ENCODE measurements at regions not wholly inside any gene's neighbourhood (a gene's known extent, or its start where the extent isn't known, plus 50 kb on each side); places are given as distances from the start of the nearest gene placed in this dataset.

DNA sequence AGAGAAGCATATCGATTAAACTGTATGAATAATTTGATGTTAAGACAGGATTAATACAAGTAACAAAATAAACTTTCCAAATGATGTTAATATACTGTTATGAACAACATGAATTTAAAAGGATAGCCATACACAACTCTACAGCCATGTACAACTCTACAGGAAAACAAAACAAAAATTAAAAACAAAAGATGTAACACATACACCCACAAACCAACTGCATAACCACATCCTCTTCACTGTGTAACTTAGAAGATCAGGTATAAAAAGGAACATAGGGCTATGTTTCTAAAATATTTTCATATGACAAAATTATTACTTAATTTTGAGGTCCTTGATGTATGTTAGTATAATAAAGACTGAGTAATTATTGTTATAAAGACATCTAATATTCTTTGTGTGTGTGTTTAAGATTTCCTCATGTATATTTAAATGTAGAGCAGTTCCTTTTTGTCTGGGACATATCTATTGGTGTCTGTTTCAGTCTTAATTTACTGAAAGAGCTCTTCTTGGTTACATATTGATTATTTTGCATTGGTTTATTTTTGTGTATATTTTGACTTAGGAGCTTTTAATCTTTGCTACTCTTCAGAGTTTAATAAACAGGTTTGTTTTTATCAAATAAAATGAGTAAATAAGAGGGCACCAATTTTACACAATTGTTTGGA lies 966.8 kb upstream of the CTNND2 start:
- H3K27me3 Mint-ChIP-seq (ENCODE audit: low read depth) = no peaks in the 10 kb centered on the region
- TF ChIP-seq ZNF396 (CRISPR knock-in tag; IDR thresholded peaks at IDR 0.05; ENCODE audit: borderline replicate concordance) (no peak), ERG (CRISPR knock-in tag; IDR thresholded peaks at IDR 0.05) (no peak), CREM (CRISPR knock-in tag; IDR thresholded peaks at IDR 0.05) (no peak), ESRRA (CRISPR knock-in tag; IDR thresholded peaks at IDR 0.05; ENCODE audit: borderline replicate concordance) (no peak), TCF7 (CRISPR knock-in tag; IDR thresholded peaks at IDR 0.05; ENCODE audit: low read depth) (no peak), KAT7 (CRISPR knock-in tag; IDR thresholded peaks at IDR 0.05; ENCODE audit: borderline replicate concordance) (no peak), ATF3 (CRISPR knock-in tag; conservative IDR thresholded peaks at IDR 0.05) (no peak), ZNF671 (CRISPR knock-in tag; IDR thresholded peaks at IDR 0.05) (no peak), IRF2 (CRISPR knock-in tag; IDR thresholded peaks at IDR 0.05; ENCODE audit: borderline replicate concordance, low read depth) (no peak), NFYB (CRISPR knock-in tag; conservative IDR thresholded peaks at IDR 0.05; ENCODE audit: low read depth) (no peak)
- TF ChIP-seq, protein P1, sequence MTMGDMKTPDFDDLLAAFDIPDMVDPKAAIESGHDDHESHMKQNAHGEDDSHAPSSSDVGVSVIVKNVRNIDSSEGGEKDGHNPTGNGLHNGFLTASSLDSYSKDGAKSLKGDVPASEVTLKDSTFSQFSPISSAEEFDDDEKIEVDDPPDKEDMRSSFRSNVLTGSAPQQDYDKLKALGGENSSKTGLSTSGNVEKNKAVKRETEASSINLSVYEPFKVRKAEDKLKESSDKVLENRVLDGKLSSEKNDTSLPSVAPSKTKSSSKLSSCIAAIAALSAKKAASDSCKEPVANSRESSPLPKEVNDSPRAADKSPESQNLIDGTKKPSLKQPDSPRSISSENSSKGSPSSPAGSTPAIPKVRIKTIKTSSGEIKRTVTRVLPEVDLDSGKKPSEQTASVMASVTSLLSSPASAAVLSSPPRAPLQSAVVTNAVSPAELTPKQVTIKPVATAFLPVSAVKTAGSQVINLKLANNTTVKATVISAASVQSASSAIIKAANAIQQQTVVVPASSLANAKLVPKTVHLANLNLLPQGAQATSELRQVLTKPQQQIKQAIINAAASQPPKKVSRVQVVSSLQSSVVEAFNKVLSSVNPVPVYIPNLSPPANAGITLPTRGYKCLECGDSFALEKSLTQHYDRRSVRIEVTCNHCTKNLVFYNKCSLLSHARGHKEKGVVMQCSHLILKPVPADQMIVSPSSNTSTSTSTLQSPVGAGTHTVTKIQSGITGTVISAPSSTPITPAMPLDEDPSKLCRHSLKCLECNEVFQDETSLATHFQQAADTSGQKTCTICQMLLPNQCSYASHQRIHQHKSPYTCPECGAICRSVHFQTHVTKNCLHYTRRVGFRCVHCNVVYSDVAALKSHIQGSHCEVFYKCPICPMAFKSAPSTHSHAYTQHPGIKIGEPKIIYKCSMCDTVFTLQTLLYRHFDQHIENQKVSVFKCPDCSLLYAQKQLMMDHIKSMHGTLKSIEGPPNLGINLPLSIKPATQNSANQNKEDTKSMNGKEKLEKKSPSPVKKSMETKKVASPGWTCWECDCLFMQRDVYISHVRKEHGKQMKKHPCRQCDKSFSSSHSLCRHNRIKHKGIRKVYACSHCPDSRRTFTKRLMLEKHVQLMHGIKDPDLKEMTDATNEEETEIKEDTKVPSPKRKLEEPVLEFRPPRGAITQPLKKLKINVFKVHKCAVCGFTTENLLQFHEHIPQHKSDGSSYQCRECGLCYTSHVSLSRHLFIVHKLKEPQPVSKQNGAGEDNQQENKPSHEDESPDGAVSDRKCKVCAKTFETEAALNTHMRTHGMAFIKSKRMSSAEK (CRISPR knock-in tag; IDR thresholded peaks at IDR 0.05; ENCODE audit: borderline replicate concordance) = no peak
- TF ChIP-seq, protein P2, sequence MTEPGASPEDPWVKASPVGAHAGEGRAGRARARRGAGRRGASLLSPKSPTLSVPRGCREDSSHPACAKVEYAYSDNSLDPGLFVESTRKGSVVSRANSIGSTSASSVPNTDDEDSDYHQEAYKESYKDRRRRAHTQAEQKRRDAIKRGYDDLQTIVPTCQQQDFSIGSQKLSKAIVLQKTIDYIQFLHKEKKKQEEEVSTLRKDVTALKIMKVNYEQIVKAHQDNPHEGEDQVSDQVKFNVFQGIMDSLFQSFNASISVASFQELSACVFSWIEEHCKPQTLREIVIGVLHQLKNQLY (CRISPR knock-in tag; IDR thresholded peaks at IDR 0.05) = no peak
- TF ChIP-seq, protein P3, sequence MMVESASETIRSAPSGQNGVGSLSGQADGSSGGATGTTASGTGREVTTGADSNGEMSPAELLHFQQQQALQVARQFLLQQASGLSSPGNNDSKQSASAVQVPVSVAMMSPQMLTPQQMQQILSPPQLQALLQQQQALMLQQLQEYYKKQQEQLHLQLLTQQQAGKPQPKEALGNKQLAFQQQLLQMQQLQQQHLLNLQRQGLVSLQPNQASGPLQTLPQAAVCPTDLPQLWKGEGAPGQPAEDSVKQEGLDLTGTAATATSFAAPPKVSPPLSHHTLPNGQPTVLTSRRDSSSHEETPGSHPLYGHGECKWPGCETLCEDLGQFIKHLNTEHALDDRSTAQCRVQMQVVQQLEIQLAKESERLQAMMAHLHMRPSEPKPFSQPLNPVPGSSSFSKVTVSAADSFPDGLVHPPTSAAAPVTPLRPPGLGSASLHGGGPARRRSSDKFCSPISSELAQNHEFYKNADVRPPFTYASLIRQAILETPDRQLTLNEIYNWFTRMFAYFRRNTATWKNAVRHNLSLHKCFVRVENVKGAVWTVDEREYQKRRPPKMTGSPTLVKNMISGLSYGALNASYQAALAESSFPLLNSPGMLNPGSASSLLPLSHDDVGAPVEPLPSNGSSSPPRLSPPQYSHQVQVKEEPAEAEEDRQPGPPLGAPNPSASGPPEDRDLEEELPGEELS (CRISPR knock-in tag; IDR thresholded peaks at IDR 0.05) = no peak
- TF ChIP-seq, protein P4, sequence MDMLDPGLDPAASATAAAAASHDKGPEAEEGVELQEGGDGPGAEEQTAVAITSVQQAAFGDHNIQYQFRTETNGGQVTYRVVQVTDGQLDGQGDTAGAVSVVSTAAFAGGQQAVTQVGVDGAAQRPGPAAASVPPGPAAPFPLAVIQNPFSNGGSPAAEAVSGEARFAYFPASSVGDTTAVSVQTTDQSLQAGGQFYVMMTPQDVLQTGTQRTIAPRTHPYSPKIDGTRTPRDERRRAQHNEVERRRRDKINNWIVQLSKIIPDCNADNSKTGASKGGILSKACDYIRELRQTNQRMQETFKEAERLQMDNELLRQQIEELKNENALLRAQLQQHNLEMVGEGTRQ (CRISPR knock-in tag; IDR thresholded peaks at IDR 0.05) = no peak

DNA sequence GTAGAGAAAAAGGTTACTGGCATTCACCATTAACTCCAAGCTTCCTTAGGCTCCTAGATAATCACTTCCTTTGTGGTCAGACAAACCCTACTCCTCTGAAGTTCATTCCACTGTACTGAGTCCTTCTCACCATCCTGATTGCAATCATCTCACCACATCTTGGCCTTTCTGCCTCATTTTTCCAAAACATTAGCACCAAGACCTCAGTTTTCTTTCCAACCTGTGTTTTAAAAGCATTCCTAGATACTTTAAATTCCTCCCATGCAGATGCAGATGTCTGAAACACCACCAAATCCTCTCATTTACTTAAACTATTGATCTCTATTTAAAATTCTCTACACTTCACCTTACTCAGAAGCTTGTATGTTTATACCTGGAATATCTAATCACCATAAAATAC lies 961.3 kb upstream of the CTNND2 start:
- H3K4me3 Mint-ChIP-seq = no peak overlapping the region
- no peaks in the 10 kb centered on the region for H3K36me3 Mint-ChIP-seq
- DNase-seq (ENCODE audit: low spot score) = no peak
- ChIA-PET CTCF (no interaction called here), POLR2A (interaction anchor here (0.5 kb wide), 1 partner anchor 769 kb away, joined by 5 read pairs; no protein-coding TSS in a partner anchor)
- ATAC-seq = peak; percentile 69
- H3K9me3 Mint-ChIP-seq = no peaks in the 10 kb centered on the region
- peaks cover 19% of the 10 kb centered on the region for H3K4me1 Mint-ChIP-seq
- no peaks in the 10 kb centered on the region for H3K27me3 Mint-ChIP-seq (ENCODE audit: low read depth)
- peak overlapping the region; percentile 81 for H3K27ac Mint-ChIP-seq
- TF ChIP-seq ZBTB21 (CRISPR knock-in tag; IDR thresholded peaks at IDR 0.05; ENCODE audit: borderline replicate concordance) (no peak), IRF1 (CRISPR knock-in tag; IDR thresholded peaks at IDR 0.05) (no peak), ZNF317 (CRISPR knock-in tag; IDR thresholded peaks at IDR 0.05; ENCODE audit: borderline replicate concordance, low read depth) (no peak), NFATC4 (CRISPR knock-in tag; IDR thresholded peaks at IDR 0.05) (no peak), RORB (CRISPR knock-in tag; IDR thresholded peaks at IDR 0.05) (no peak), ZNF512 (CRISPR knock-in tag; IDR thresholded peaks at IDR 0.05; ENCODE audit: borderline replicate concordance) (no peak), EMX1 (CRISPR knock-in tag; IDR thresholded peaks at IDR 0.05) (no peak), MAX (CRISPR knock-in tag; IDR thresholded peaks at IDR 0.05) (no peak), GRHL2 (CRISPR knock-in tag; IDR thresholded peaks at IDR 0.05; ENCODE audit: insufficient replicate concordance, severe bottlenecking) (no peak)

More for the DNA sequence above, 966.8 kb upstream of the CTNND2 start:
- peaks cover 27% of the 10 kb centered on the region for H3K9me3 Mint-ChIP-seq
- H3K36me3 Mint-ChIP-seq = peaks cover 13% of the 10 kb centered on the region
- peaks cover 4% of the 10 kb centered on the region for H3K4me1 Mint-ChIP-seq
- H3K4me3 Mint-ChIP-seq = no peak overlapping the region
- no peak for DNase-seq (ENCODE audit: low spot score)
- no peak for ATAC-seq
- H3K27ac Mint-ChIP-seq = no peak overlapping the region
- ChIA-PET CTCF (no interaction called here), POLR2A (no interaction called here)

All from WTC11 (cell line).